HepG2 (cell line): ENCODE measurements at regions not wholly inside any gene's neighbourhood (a gene's known extent, or its start where the extent isn't known, plus 50 kb on each side); places are given as distances from the start of the nearest gene placed in this dataset.

Experiments
- ATAC-seq: fragments of 200-7000 bp; cut with Tn5 transposase; 3 replicates; pipeline ENCODE4 v1.9.1; 2020; ENCODE audit warnings: mild to moderate bottlenecking, moderate library complexity
- BruUV-seq: library from RNA; stranded (reverse); fragments of 400-500 nt; replicated peaks from 2 replicates; lab custom pipeline; 2021; lab: Mats Ljungman, UMichigan
- CTCF ChIA-PET: fragments of 300-600 bp; formaldehyde crosslinking; extraction: SDS; loops from one replicate; lab custom pipeline; 2021; ENCODE audit warnings: low total read pairs, inconsistent platforms, low intra/inter-chr PET ratio; lab: Yijun Ruan, JAX
- POLR2A ChIA-PET: fragments of 350-600 bp; sonication (Branson Sonifier 250); formaldehyde crosslinking; loops from one replicate; lab custom pipeline; 2020; ENCODE audit warnings: antibody characterized with exemption, inconsistent platforms; lab: Yijun Ruan, JAX
- DNase-seq: peaks from one replicate; pipeline ENCODE4 v3.0.0-alpha.2; 2015; ENCODE audit warnings: low spot score
- FAIRE-seq: peaks from 3 replicates; lab custom pipeline; 2011; peaks lifted over from hg19 to GRCh38; lab: Jason Lieb, UNC
- H2AFZ ChIP-seq: one replicate; pipeline ENCODE4 v1.6.1; 2011; ENCODE audit warnings: low read length, inconsistent platforms
- H3K27ac ChIP-seq: fragments of 300-600 bp; 3 replicates; pipeline ENCODE4 v1.8.0; 2011; ENCODE audit warnings: mixed run types, mild to moderate bottlenecking, mixed read lengths, low read length, inconsistent platforms; ENCODE audit not compliant: insufficient read depth; ENCODE audit errors: extremely low read length
- H3K27me3 ChIP-seq, 2 experiments: fragments of 200-600 bp in 1 of 2; 2 replicates in 1 of 2; 3 replicates in 1 of 2; pipeline versions ENCODE4 v1.6.0 to v1.8.0; 2011; ENCODE audit warnings: low read length in 2 of 2, mild to moderate bottlenecking in 2 of 2, moderate library complexity in 2 of 2, inconsistent platforms in 1 of 2; ENCODE audit not compliant: insufficient read depth in 2 of 2, control insufficient read depth in 1 of 2
- H3K36me3 ChIP-seq, 2 experiments: fragments of 200-600 bp in 1 of 2; replicated peaks in 1 of 2; 2 replicates in 1 of 2; 3 replicates in 1 of 2; pipeline versions ENCODE4 v1.5.1 to v1.8.0; 2011; ENCODE audit warnings: low read length in 2 of 2, inconsistent platforms in 1 of 2; ENCODE audit not compliant: insufficient read depth in 2 of 2, control insufficient read depth in 1 of 2
- H3K4me1 ChIP-seq: 2 replicates; pipeline ENCODE4 v1.5.1; 2012; ENCODE audit warnings: low read length, inconsistent platforms; ENCODE audit not compliant: insufficient read depth
- H3K4me2 ChIP-seq: 2 replicates; pipeline ENCODE4 v1.6.0; 2011; ENCODE audit warnings: low read depth, low read length, inconsistent platforms
- H3K4me3 ChIP-seq, 3 experiments: fragments of 200-600 bp in 1 of 3; sonication (generic), shearing (Covaris generic) in 1 of 3; replicated peaks in 1 of 3; 2 replicates each; pipeline ENCODE4 v1.5.1; 2011 to 2016; ENCODE audit warnings: low read length in 3 of 3, inconsistent platforms in 2 of 3, low read depth in 2 of 3, mild to moderate bottlenecking in 2 of 3, control low read depth in 1 of 3, mixed read lengths in 1 of 3; ENCODE audit not compliant: insufficient read depth in 1 of 3
- H3K79me2 ChIP-seq: one replicate; pipeline ENCODE4 v1.6.1; 2011; ENCODE audit warnings: low read length, inconsistent platforms; ENCODE audit not compliant: insufficient read depth
- H3K9ac ChIP-seq: 2 replicates; pipeline ENCODE4 v1.6.0; 2011; ENCODE audit warnings: mild to moderate bottlenecking, low read depth, low read length, inconsistent platforms; ENCODE audit not compliant: insufficient read depth
- H3K9me3 ChIP-seq: 2 replicates; pipeline ENCODE4 v1.5.1; 2012; ENCODE audit warnings: mild to moderate bottlenecking, low read length
- H4K20me1 ChIP-seq: 2 replicates; pipeline ENCODE4 v1.6.0; 2011; ENCODE audit warnings: inconsistent platforms, mild to moderate bottlenecking, low read length, moderate library complexity; ENCODE audit not compliant: insufficient read depth
- DNMT3B ChIP-seq: conservative IDR thresholded peaks from 2 replicates; pipeline ENCODE4 v1.6.1; 2016; ENCODE audit warnings: missing biosample characterization, control low read depth
- FOXJ3 ChIP-seq: sonication (generic); formaldehyde crosslinking; IDR thresholded peaks from 2 replicates; pipeline ENCODE4 v1.4.0; 2020; ENCODE audit warnings: missing genetic modification reagents, mild to moderate bottlenecking, borderline replicate concordance
- MTF2 ChIP-seq: sonication (generic); formaldehyde crosslinking; IDR thresholded peaks from 2 replicates; pipeline ENCODE4 v1.5.0; 2020; ENCODE audit warnings: missing genetic modification reagents, borderline replicate concordance
- NONO ChIP-seq, 2 experiments: fragments of 450-650 bp in 1 of 2; sonication (generic) in 1 of 2; formaldehyde crosslinking in 1 of 2; IDR thresholded peaks in 1 of 2; conservative IDR thresholded peaks in 1 of 2; 2 replicates each; pipeline versions ENCODE4 v1.6.1 to v1.8.0; 2017 to 2022; ENCODE audit warnings: mild to moderate bottlenecking in 1 of 2, missing genetic modification reagents in 1 of 2, moderate library complexity in 1 of 2
- RAD51 ChIP-seq: fragments of 450-650 bp; IDR thresholded peaks from 2 replicates; pipeline ENCODE4 v1.6.1; 2016; ENCODE audit warnings: borderline replicate concordance
- SMAD1 ChIP-seq: sonication (generic); formaldehyde crosslinking; IDR thresholded peaks from 2 replicates; pipeline ENCODE4 v1.4.0; 2020; ENCODE audit warnings: missing genetic modification reagents, low read depth, mild to moderate bottlenecking, borderline replicate concordance
- ZFP41 ChIP-seq: sonication (generic); formaldehyde crosslinking; IDR thresholded peaks from 2 replicates; pipeline ENCODE4 v1.4.0; 2020; ENCODE audit warnings: mild to moderate bottlenecking, missing genetic modification reagents, borderline replicate concordance
- ZNF839 ChIP-seq: sonication (generic); formaldehyde crosslinking; IDR thresholded peaks from 2 replicates; pipeline ENCODE4 v1.4.0; 2020; ENCODE audit warnings: missing genetic modification reagents, mild to moderate bottlenecking, borderline replicate concordance
- ZNF878 ChIP-seq: sonication (generic); formaldehyde crosslinking; IDR thresholded peaks from 2 replicates; pipeline ENCODE4 v1.8.1; 2023; ENCODE audit warnings: mild to moderate bottlenecking, missing genetic modification reagents, moderate library complexity
- WGBS: methylation state at CpG from one replicate; pipeline ENCODE4 v1.1.6; 2017; ENCODE audit warnings: low lambda C conversion rate; 5-methylcytosine and 5-hydroxymethylcytosine counted together
- in situ Hi-C: cut with HindIII; loops from 2 replicates; pipeline ENCODE4 v1.10.0; 2017; ENCODE audit warnings: low pct_unique_long_range_greater_than_20kb; ENCODE audit not compliant: extremely low pct_ligation_motif_present
- intact Hi-C: fragments of 100-400 bp; cut with micrococcal nuclease; formaldehyde crosslinking; loops from one replicate; pipeline ENCODE4 v1.10.0; 2022; ENCODE audit not compliant: unreplicated experiment
- TF ChIP-seq, protein P1 (sequence below): sonication (generic); formaldehyde crosslinking; IDR thresholded peaks from 2 replicates; pipeline ENCODE4 v1.8.0; 2022; ENCODE audit warnings: missing genetic modification reagents, low read depth, mild to moderate bottlenecking, borderline replicate concordance
- TF ChIP-seq, protein P2 (sequence below): IDR thresholded peaks from 2 replicates; pipeline ENCODE4 v1.6.1; 2016

GRCh38 chr11:97202613-97203292, 812.9 kb downstream of the JRKL start (continued):
- TF ChIP-seq, protein P1, sequence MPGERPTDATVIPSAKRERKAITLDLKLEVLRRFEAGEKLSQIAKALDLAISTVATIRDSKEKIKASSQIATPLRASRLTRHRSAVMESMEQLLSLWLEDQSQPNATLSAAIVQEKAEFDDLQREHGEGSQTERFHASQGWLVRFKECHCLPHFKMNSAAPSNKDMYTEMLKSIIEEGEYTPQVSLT (CRISPR knock-in tag), result no peak
- TF ChIP-seq MTF2 (CRISPR knock-in tag), result no peak
- TF ChIP-seq, protein P2, sequence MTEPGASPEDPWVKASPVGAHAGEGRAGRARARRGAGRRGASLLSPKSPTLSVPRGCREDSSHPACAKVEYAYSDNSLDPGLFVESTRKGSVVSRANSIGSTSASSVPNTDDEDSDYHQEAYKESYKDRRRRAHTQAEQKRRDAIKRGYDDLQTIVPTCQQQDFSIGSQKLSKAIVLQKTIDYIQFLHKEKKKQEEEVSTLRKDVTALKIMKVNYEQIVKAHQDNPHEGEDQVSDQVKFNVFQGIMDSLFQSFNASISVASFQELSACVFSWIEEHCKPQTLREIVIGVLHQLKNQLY (CRISPR knock-in tag), result no peak
- TF ChIP-seq ZFP41 (CRISPR knock-in tag), result no peak

DNA sequence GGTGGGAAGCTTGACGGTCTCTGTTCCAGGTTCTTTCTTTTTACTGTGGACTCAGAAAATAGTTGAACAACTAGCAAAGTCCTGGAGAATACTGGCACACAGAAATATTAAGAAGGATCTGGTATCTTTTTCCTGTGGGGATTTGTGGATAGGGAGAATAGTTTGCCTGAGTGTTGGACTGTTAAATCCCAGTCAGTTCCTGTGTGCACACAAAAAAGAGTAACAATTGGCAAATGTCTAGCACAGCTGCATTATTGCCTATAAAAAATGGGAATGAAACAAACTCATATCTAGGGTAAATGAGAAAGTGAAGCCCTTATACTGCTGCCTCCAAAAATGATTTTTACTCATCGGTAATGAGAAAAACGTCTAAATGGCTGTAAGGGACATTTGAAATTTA, 828.2 kb downstream of the JRKL start:
- Histone ChIP-seq H3K4me2 (no peak overlapping the region), H3K9me3 (no peaks in the 10 kb centered on the region), H3K4me1 (no peaks in the 10 kb centered on the region), H3K79me2 (no peaks in the 10 kb centered on the region), H2AFZ (no peak overlapping the region), H3K36me3 (no peaks in the 10 kb centered on the region), H4K20me1 (no peaks in the 10 kb centered on the region), H3K27me3 (no peaks in the 10 kb centered on the region), H3K27ac (no peak overlapping the region), H3K9ac (no peak overlapping the region), H3K4me3 (no peak overlapping the region)
- 29% methylated on average over 3 of the region's 3 CpGs for WGBS
- intact Hi-C loops (no loop called here), in situ Hi-C loops (no loop called here)
- no TSS peak for BruUV-seq
- FAIRE-seq (no peak), ATAC-seq (no peak), DNase-seq (no peak)
- ChIA-PET CTCF (no interaction called here), POLR2A (no interaction called here)
- TF ChIP-seq ZNF878 (CRISPR knock-in tag) (no peak), SMAD1 (no peak), ZNF839 (CRISPR knock-in tag) (no peak), DNMT3B (no peak), NONO (IDR thresholded peaks at IDR 0.05) (no peak), NONO (CRISPR knock-in tag; conservative IDR thresholded peaks at IDR 0.05) (no peak), RAD51 (no peak), FOXJ3 (CRISPR knock-in tag) (no peak)
